Choroid plexus epithelial cell (primary cell): ENCODE measurements at regions not wholly inside any gene's neighbourhood (a gene's known extent, or its start where the extent isn't known, plus 50 kb on each side); places are given as distances from the start of the nearest gene placed in this dataset.

Experiments used
- DNase-seq: peaks from one replicate; pipeline ENCODE4 v3.0.0-alpha.2; 2010; ENCODE audit warnings: low read depth
- H3K4me3 ChIP-seq: 2 replicates; pipeline ENCODE4 v1.5.1; 2011; ENCODE audit warnings: low read depth, mild to moderate bottlenecking, control low read depth, low read length, moderate library complexity
- TF ChIP-seq, protein P1 (sequence below): conservative IDR thresholded peaks from 2 replicates; pipeline ENCODE4 v1.5.1; 2011; ENCODE audit warnings: low read depth, mild to moderate bottlenecking, control low read depth, inconsistent platforms, low read length, moderate library complexity

DNA sequence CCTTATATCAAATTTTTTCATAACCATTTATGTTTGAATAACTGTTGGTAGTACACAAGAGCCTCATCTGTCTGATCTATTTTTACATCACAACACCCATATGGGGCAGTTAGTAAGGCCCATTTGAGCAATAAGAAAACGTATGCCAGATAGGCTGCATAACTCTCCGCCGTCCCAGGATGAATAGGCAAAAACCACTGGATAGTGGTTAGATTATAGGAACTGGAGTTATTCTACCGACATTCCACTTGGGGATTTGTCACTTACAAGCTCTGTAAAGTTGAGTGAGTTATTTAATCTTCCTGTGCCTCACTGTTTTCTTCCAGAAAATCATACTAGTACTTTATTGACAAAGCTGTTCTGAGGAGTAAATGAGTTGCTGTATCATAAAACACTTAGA, 881.9 kb downstream of the QKI start:
- TF ChIP-seq, protein P1, sequence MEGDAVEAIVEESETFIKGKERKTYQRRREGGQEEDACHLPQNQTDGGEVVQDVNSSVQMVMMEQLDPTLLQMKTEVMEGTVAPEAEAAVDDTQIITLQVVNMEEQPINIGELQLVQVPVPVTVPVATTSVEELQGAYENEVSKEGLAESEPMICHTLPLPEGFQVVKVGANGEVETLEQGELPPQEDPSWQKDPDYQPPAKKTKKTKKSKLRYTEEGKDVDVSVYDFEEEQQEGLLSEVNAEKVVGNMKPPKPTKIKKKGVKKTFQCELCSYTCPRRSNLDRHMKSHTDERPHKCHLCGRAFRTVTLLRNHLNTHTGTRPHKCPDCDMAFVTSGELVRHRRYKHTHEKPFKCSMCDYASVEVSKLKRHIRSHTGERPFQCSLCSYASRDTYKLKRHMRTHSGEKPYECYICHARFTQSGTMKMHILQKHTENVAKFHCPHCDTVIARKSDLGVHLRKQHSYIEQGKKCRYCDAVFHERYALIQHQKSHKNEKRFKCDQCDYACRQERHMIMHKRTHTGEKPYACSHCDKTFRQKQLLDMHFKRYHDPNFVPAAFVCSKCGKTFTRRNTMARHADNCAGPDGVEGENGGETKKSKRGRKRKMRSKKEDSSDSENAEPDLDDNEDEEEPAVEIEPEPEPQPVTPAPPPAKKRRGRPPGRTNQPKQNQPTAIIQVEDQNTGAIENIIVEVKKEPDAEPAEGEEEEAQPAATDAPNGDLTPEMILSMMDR = no peak
- H3K4me3 ChIP-seq = no peak overlapping the region
- DNase-seq = peak; percentile 3

DNA sequence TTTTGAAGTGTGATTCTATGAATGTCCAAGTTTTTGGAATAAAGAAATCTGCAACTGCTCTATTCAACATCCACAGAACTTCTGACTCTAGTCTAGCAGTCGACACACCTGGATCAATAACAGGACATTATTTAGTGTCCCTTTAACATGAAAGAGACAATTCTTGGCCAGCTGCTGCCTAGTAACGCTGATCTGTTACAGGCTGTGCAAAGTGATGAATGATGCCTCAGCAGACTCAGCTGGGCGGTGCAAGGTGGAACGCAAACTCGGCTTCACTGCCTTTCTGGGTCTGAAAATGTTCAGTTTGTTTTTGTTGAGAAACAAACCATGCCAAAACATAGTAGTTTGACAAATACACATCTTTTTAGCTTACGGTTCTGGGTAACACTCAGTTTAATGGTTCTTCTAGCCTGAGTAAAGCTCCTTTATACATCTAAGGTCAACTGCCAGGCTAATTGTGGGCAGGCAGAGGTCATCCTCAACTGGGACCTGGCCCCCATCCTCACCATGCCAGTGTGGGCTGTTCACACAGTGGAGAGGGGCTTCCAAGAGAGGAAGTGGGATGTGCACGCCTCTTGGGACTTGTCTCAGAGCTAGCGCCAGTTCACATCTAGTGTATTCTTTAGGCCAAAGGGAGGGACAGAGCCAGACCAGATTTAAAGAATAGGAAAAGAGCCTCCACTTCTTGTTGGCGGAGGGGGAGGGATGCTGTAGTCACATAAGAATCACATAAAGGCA, 879.7 kb downstream of the QKI start:
- no peak for DNase-seq
- TF ChIP-seq, protein P1 = no peak
- no peak overlapping the region for H3K4me3 ChIP-seq

DNA sequence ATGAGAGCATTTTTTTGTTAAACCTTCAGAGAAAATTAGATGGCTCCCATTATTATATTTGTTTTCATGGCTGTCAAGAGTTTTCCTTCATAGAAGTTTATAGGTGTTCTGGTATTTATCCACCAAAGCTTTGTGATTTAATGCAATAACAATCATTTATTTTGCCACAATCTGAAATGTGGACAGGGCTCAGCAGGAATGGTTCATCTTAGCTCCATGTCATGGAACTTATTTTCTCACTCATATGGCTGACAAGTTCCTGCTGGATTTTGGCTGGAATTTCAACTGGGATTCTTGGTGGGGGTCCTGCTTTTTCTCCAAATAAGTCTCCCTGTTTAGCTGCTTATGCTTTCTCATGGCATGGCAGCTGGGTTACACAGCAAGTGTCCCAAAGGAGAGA, 876.7 kb downstream of the QKI start:
- no peak overlapping the region for H3K4me3 ChIP-seq
- no peak for DNase-seq
- TF ChIP-seq, protein P1 = no peak

DNA sequence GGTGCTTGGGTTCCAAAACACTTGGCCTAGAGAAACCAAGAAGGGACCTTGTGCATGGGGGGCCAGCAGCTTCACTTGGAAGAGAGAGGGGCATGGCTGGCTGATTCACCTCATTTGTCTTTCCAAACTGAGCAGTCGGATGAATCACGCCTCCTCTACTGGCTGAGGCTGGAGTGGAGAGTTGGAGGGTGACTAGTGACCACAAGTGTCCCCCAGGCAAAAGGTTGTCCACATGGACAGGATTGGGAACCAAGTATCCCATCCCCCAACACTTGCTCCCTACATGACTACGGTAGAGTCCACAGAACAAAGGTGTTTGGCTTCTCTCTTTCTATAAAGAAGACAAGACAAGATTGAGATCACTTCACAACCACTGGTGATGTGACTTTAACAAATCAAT, 875.6 kb downstream of the QKI start:
- no peak for DNase-seq
- H3K4me3 ChIP-seq = no peak overlapping the region
- TF ChIP-seq, protein P1 = no peak

DNA sequence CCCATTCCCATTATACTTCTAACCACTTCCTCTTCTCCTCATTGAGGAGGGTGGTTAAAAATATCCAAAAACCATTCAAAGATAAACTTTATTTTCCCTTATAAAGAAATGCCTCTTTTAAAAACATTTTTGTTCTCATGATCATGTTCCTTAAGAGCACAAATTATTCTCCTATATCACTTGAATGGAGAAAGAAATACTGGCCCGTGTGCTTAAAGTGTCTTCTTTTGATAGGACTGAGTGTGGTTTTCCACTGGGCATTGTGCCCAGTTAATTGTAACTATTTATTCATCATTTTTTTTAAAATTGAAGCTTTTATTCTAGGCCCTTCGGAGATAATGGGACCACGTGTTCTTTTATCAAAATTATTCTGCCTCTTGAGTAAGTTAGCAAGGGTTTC, 871.5 kb downstream of the QKI start:
- no peak overlapping the region for H3K4me3 ChIP-seq
- DNase-seq = peak; percentile 4
- TF ChIP-seq, protein P1 = no peak

DNA sequence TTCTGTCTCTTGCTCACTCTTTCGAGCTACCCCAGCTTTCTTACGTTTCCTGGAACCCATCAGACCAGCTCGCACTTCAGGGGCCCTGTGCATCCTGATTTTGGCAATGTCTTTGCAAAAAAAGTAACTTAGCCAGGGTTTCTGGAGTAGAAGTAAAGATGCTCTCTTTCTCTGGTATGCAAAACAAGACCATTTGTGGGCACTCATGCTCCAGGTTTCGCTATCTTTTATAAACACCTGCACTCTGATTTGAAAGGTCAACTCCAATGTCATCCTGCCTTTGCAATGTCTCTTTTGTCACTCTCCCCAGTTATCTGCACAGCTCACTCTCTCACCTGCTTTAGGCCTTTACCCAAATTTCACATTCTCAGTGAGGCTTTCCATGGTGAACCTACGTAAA, 869.1 kb downstream of the QKI start:
- DNase-seq = no peak
- no peak overlapping the region for H3K4me3 ChIP-seq
- TF ChIP-seq, protein P1 = no peak

DNA sequence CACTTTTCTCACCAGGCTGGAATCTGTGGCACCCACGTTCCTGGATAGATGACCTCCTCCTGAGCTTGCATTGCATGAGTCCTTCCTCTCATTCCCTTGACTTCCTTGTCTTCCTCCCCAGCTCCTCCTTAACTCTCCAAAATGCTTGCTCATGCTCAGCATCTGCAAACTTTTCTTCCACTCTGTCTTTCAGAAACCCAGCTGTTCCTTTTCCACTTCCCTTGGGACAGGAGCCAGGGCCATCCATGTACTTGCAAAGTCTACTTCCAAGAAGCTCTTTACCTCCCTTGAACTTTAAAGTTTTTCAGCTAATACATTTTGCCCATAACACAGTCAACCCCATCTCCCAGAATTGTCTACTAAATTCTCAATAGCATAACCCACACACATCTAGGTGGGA, 861.7 kb downstream of the QKI start:
- no peak overlapping the region for H3K4me3 ChIP-seq
- no peak for DNase-seq
- TF ChIP-seq, protein P1 = no peak
